Erythroblast (primary cell): ENCODE measurements at regions not wholly inside any gene's neighbourhood (a gene's known extent, or its start where the extent isn't known, plus 50 kb on each side); places are given as distances from the start of the nearest gene placed in this dataset.

Experiments
- GATA1 ChIP-seq: IDR thresholded peaks from 2 replicates; pipeline ENCODE4 v1.6.1; 2011; ENCODE audit warnings: low read depth, mild to moderate bottlenecking, control low read depth, low read length, moderate library complexity
- POLR2A ChIP-seq: IDR thresholded peaks from 2 replicates; pipeline ENCODE4 v1.6.1; 2011; ENCODE audit warnings: mild to moderate bottlenecking, low read length

DNA sequence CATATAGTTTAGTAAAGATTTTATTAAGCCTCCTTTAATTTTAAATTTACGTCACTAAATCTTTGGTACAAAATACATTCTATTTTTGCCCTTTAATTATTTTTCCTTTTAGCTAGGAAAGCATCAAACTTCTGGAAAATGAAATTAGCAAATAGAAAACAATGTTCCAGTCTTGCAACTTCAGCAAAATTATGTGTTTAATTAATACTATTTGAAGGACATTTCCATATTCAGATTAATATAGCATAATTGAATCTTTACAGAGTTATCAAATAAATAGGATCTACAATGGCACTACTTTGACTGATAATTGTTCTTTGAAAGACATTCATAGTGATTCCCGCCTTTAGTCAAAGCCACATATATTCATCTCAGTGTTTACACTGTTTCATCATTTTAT is 904.2 kb downstream of the KCNT2 start:
- no peak for TF ChIP-seq POLR2A
- TF ChIP-seq GATA1 = no peak
